ENCODE measurements at regions not wholly inside any gene's neighbourhood (a gene's known extent, or its start where the extent isn't known, plus 50 kb on each side); places are given as distances from the start of the nearest gene placed in this dataset.

- TF ChIP-seq CTCF (IDR thresholded peaks at IDR 0.05) (no peak), EZH2 (IDR thresholded peaks at IDR 0.05; ENCODE audit: borderline replicate concordance, insufficient read depth, low read depth, low read length, poor library complexity, severe bottlenecking) (no peak)
Observed at GRCh38 chr3:178182337-178182779, 353.9 kb upstream of the KCNMB2 start.
